IMR-90 (cell line): ENCODE measurements at regions not wholly inside any gene's neighbourhood (a gene's known extent, or its start where the extent isn't known, plus 50 kb on each side); places are given as distances from the start of the nearest gene placed in this dataset.

Experiments
- ATAC-seq: fragments of 200-7000 bp; cut with Tn5 transposase; 2 replicates; pipeline ENCODE4 v1.9.1; 2020; ENCODE audit warnings: low read depth, mild to moderate bottlenecking, moderate library complexity
- BruUV-seq: library from RNA; stranded (reverse); fragments of 400-500 nt; replicated peaks from 2 replicates; lab custom pipeline; 2021; lab: Mats Ljungman, UMichigan
- CTCF ChIA-PET: fragments of 300-600 bp; formaldehyde crosslinking; extraction: SDS; loops from one replicate; lab custom pipeline; 2021; ENCODE audit warnings: antibody characterized with exemption; lab: Yijun Ruan, JAX
- POLR2A ChIA-PET: fragments of 300-600 bp; sonication (Branson Sonifier 250); formaldehyde crosslinking; loops from one replicate; lab custom pipeline; 2022; ENCODE audit warnings: antibody characterized with exemption; ENCODE audit not compliant: unreplicated experiment; lab: Charles Lee
- DNase-seq: peaks from one replicate; pipeline ENCODE4 v3.0.0; 2013
- H2AFZ ChIP-seq: replicated peaks from 2 replicates; pipeline ENCODE3; 2013; ENCODE audit warnings: low read length, mild to moderate bottlenecking; ENCODE audit not compliant: poor library complexity
- H2AK5ac ChIP-seq: 2 replicates; pipeline ENCODE4 v1.6.1; 2013; ENCODE audit warnings: low read depth, low read length, inconsistent platforms
- H2AK9ac ChIP-seq: replicated peaks from 2 replicates; pipeline ENCODE3; 2013; ENCODE audit warnings: mild to moderate bottlenecking, low read depth, low read length, moderate library complexity; ENCODE audit not compliant: poor library complexity
- H2BK120ac ChIP-seq: 2 replicates; pipeline ENCODE4 v1.6.1; 2013; ENCODE audit warnings: low read depth, low read length, inconsistent platforms
- H2BK15ac ChIP-seq: 3 replicates; pipeline ENCODE4 v1.6.1; 2013; ENCODE audit warnings: low read depth, low read length, inconsistent platforms
- H2BK20ac ChIP-seq: 2 replicates; pipeline ENCODE4 v1.6.1; 2013; ENCODE audit warnings: low read depth, mild to moderate bottlenecking, inconsistent platforms, low read length, moderate library complexity
- H2BK5ac ChIP-seq: 2 replicates; pipeline ENCODE4 v1.6.1; 2013; ENCODE audit warnings: mild to moderate bottlenecking, low read depth, low read length, inconsistent platforms; ENCODE audit not compliant: poor library complexity, severe bottlenecking
- H3K14ac ChIP-seq: replicated peaks from 2 replicates; pipeline ENCODE4 v1.6.1; 2013; ENCODE audit warnings: low read depth, low read length, inconsistent platforms
- H3K18ac ChIP-seq: 2 replicates; pipeline ENCODE4 v1.6.1; 2013; ENCODE audit warnings: low read depth, low read length, control low read depth
- H3K23ac ChIP-seq: 2 replicates; pipeline ENCODE4 v1.6.1; 2013; ENCODE audit warnings: low read depth, low read length, inconsistent platforms
- H3K27ac ChIP-seq: 2 replicates; pipeline ENCODE4 v1.5.1; 2013; ENCODE audit warnings: mild to moderate bottlenecking, control low read depth, low read length; ENCODE audit not compliant: insufficient read depth
- H3K27me3 ChIP-seq: 2 replicates; pipeline ENCODE4 v1.6.1; 2013; ENCODE audit warnings: low read length; ENCODE audit not compliant: control insufficient read depth, insufficient read depth
- H3K36me3 ChIP-seq: 2 replicates; pipeline ENCODE4 v1.6.1; 2013; ENCODE audit warnings: low read length, mixed read lengths; ENCODE audit not compliant: control insufficient read depth, insufficient read depth
- H3K4ac ChIP-seq: 2 replicates; pipeline ENCODE4 v1.6.1; 2013; ENCODE audit warnings: low read depth, low read length, inconsistent platforms
- H3K4me1 ChIP-seq: 2 replicates; pipeline ENCODE4 v1.6.1; 2013; ENCODE audit warnings: low read length, mixed read lengths; ENCODE audit not compliant: control insufficient read depth, insufficient read depth
- H3K4me2 ChIP-seq: 2 replicates; pipeline ENCODE4 v1.6.1; 2013; ENCODE audit warnings: low read depth, mild to moderate bottlenecking, control low read depth, low read length, moderate library complexity
- H3K4me3 ChIP-seq: 2 replicates; pipeline ENCODE4 v1.5.1; 2013; ENCODE audit warnings: low read depth, mild to moderate bottlenecking, control low read depth, low read length, moderate library complexity; ENCODE audit not compliant: insufficient read depth
- H3K56ac ChIP-seq: 2 replicates; pipeline ENCODE4 v1.6.1; 2013; ENCODE audit warnings: low read length, inconsistent platforms; ENCODE audit not compliant: insufficient read depth; ENCODE audit errors: extremely low read depth
- H3K79me1 ChIP-seq, 2 experiments: 2 replicates each; pipeline ENCODE4 v1.6.1; 2013; ENCODE audit warnings: low read length in 2 of 2, inconsistent platforms in 1 of 2, low read depth in 1 of 2
- H3K9ac ChIP-seq: 2 replicates; pipeline ENCODE4 v1.6.1; 2013; ENCODE audit warnings: low read depth, low read length, control low read depth
- H3K9me1 ChIP-seq: 2 replicates; pipeline ENCODE4 v1.6.1; 2013; ENCODE audit warnings: low read length, inconsistent platforms; ENCODE audit not compliant: insufficient read depth
- H3K9me3 ChIP-seq: 2 replicates; pipeline ENCODE4 v1.6.1; 2013; ENCODE audit warnings: low read length; ENCODE audit not compliant: control insufficient read depth, insufficient read depth
- H4K20me1 ChIP-seq: 2 replicates; pipeline ENCODE4 v1.6.1; 2013; ENCODE audit warnings: low read length, inconsistent platforms; ENCODE audit not compliant: insufficient read depth
- H4K5ac ChIP-seq: 2 replicates; pipeline ENCODE4 v1.6.1; 2013; ENCODE audit warnings: mild to moderate bottlenecking, low read depth, low read length, control low read depth
- H4K8ac ChIP-seq, 2 experiments: 2 replicates each; pipeline ENCODE4 v1.6.1; 2013; ENCODE audit warnings: low read depth in 2 of 2, low read length in 2 of 2, control low read depth in 1 of 2, inconsistent platforms in 1 of 2
- H4K91ac ChIP-seq: 2 replicates; pipeline ENCODE4 v1.6.1; 2013; ENCODE audit warnings: low read depth, low read length, inconsistent platforms; ENCODE audit not compliant: insufficient read depth
- CEBPB ChIP-seq: IDR thresholded peaks from 2 replicates; pipeline ENCODE4 v1.6.1; 2012; ENCODE audit warnings: low read depth, low read length, improper control_type of control experiment
- FOS ChIP-seq: fragments of 150-350 bp; IDR thresholded peaks from 2 replicates; pipeline ENCODE4 v1.6.1; 2016; ENCODE audit warnings: low read depth, low read length
- RAD21 ChIP-seq: IDR thresholded peaks from 2 replicates; pipeline ENCODE4 v1.6.1; 2012; ENCODE audit warnings: low read length, improper control_type of control experiment
- WGBS, 2 experiments: methylation state at CpG; one replicate each; pipeline versions ENCODE4 v1.1.5 to v1.1.7; 2013; ENCODE audit warnings: missing lambda C conversion rate in 2 of 2; ENCODE audit not compliant: insufficient read length in 1 of 2; ENCODE audit errors: extremely low coverage in 2 of 2; 5-methylcytosine and 5-hydroxymethylcytosine counted together
- dilution Hi-C: fragments of 300-500 bp; cut with HindIII; formaldehyde crosslinking; loops from one replicate; pipeline ENCODE4 v1.14.3; 2018; ENCODE audit warnings: low sequenced_read_pairs; ENCODE audit not compliant: unreplicated experiment
- in situ Hi-C: fragments of 300-500 bp; cut with MboI; formaldehyde crosslinking; loops from 3 replicates; pipeline ENCODE4 v1.14.3; 2019; ENCODE audit warnings: low sequenced_read_pairs, inconsistent platforms, mixed read lengths
- intact Hi-C: fragments of 100-400 bp; cut with micrococcal nuclease; formaldehyde crosslinking; loops from 2 replicates; pipeline ENCODE4 v1.10.0; 2022

DNA sequence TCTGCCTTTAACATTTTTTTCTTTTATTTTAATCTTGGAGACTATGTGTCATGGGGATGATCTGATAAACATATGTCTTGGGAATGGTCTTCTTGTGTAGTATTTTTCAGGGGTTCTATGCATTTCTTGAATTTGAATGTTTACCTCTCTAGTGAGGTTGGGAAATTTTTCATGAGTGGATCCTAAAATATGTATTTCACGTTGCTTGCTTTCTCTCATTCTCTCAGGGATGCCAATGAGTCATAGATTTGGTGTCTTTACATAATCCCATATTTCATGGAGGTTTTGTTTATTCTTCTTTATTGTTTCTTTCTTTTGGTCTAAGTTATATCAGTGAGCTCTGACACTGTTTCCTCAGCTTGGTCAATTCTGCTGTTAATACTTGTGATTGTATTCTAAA, 1237.2 kb downstream of the PLA2G4A start:
- Histone ChIP-seq H3K4ac (no peak overlapping the region), H3K36me3 (no peaks in the 10 kb centered on the region), H3K9ac (no peak overlapping the region), H3K56ac (no peak overlapping the region), H3K79me1 (no peaks in the 10 kb centered on the region), H2BK120ac (no peak overlapping the region), H4K8ac (no peak overlapping the region), H3K18ac (no peak overlapping the region), H3K14ac (no peak overlapping the region), H3K9me3 (no peaks in the 10 kb centered on the region; the same call in 1 of the 2 replicates), H3K4me1 (no peaks in the 10 kb centered on the region), H3K27me3 (no peaks in the 10 kb centered on the region), H4K5ac (no peak overlapping the region; the same call in 1 of the 2 replicates), H4K20me1 (no peaks in the 10 kb centered on the region), H3K4me2 (no peak overlapping the region), H2BK15ac (no peak overlapping the region), H3K9me1 (no peaks in the 10 kb centered on the region), H2AK5ac (no peak overlapping the region), H3K23ac (no peak overlapping the region), H4K91ac (no peak overlapping the region), H2BK5ac (peak overlapping the region; percentile 50), H3K27ac (no peak overlapping the region), H2AFZ (no peak overlapping the region), H2BK20ac (no peak overlapping the region), H2AK9ac (no peak overlapping the region), H3K4me3 (no peak overlapping the region)
- TF ChIP-seq CEBPB (peak; percentile 62), RAD21 (no peak), FOS (peak; percentile 49)
- ChIA-PET CTCF (no interaction called here), POLR2A (no interaction called here)
- ATAC-seq (peak; percentile 63), DNase-seq (peak; percentile 74)
- in situ Hi-C loops (no loop called here), intact Hi-C loops (no loop called here), dilution Hi-C loops (no loop called here)
- BruUV-seq, result no TSS peak
- no CpG with 5 or more reads among the region's 1 CpG for WGBS, 2 experiments
